Mammary epithelial cell (primary cell): ENCODE measurements at regions not wholly inside any gene's neighbourhood (a gene's known extent, or its start where the extent isn't known, plus 50 kb on each side); places are given as distances from the start of the nearest gene placed in this dataset.

ENCODE experiments used
- CTCF ChIP-seq, 2 donors: IDR thresholded peaks in 1 of 2; conservative IDR thresholded peaks in 1 of 2; 2 replicates each; pipeline ENCODE4 v1.5.1; 2011 to 2012; ENCODE audit warnings: inconsistent platforms in 2 of 2, low read length in 2 of 2, mild to moderate bottlenecking in 2 of 2, control low read depth in 1 of 2, low read depth in 1 of 2; ENCODE audit not compliant: insufficient read depth in 1 of 2; ENCODE audit errors: extremely low read depth in 1 of 2
- EZH2 ChIP-seq: IDR thresholded peaks from 2 replicates; pipeline ENCODE4 v1.6.1; 2012; ENCODE audit warnings: low read length, inconsistent platforms, borderline replicate concordance

GRCh38 chr14:41986083-41986645, 379.5 kb downstream of the LRFN5 start:
- TF ChIP-seq CTCF (conservative IDR thresholded peaks at IDR 0.05 in 1 of 2, IDR thresholded peaks at IDR 0.05 in 1 of 2; ENCODE audit: extremely low read depth in 1 of 2, insufficient read depth in 1 of 2, low read depth in 1 of 2, low read length in 2 of 2): no peak
- no peak for TF ChIP-seq EZH2
